Lower leg skin (tissue), 3 donors: ENCODE measurements at regions not wholly inside any gene's neighbourhood (a gene's known extent, or its start where the extent isn't known, plus 50 kb on each side); places are given as distances from the start of the nearest gene placed in this dataset.

Source experiments
- CTCF ChIP-seq, 3 donors: fragments of 450-650 bp; IDR thresholded peaks; one replicate each; pipeline ENCODE4 v1.5.1; 2016; ENCODE audit warnings: antibody characterized with exemption in 3 of 3, mild to moderate bottlenecking in 3 of 3, moderate library complexity in 2 of 3
- POLR2A ChIP-seq, 2 donors: fragments of 450-650 bp; IDR thresholded peaks; one replicate each; pipeline ENCODE4 v1.6.1; 2016 to 2017; ENCODE audit warnings: antibody characterized with exemption in 2 of 2, mild to moderate bottlenecking in 1 of 2, moderate library complexity in 1 of 2

- TF ChIP-seq CTCF (IDR thresholded peaks at IDR 0.05) (no peak), POLR2A (IDR thresholded peaks at IDR 0.05) (no peak)
Observed at GRCh38 chr6:145329257-145329656, 406.1 kb downstream of the EPM2A start.
